ENCODE measurements at regions not wholly inside any gene's neighbourhood (a gene's known extent, or its start where the extent isn't known, plus 50 kb on each side); places are given as distances from the start of the nearest gene placed in this dataset.

DNA sequence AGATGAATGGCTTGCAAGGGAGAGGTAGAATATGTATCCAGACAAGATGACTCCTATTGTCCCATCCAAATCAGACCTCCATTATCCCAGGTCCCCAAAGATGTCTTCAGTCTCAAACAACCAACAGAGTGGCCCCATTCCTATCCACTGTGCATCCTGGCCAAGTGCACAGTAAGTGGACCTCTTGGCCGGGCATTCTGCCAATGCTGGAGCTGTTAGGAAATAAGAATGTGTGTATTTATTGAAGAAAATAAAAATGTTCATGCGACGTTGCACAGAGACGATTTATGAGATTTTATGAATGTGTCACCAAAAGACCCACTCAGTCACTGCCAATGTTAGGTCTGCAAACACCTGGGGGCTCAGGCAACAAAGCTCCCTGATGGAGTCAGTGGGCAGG lies 196.0 kb downstream of the MAFB start:
- DNase-seq (ENCODE audit: low read depth, low spot score) = no peak

DNA sequence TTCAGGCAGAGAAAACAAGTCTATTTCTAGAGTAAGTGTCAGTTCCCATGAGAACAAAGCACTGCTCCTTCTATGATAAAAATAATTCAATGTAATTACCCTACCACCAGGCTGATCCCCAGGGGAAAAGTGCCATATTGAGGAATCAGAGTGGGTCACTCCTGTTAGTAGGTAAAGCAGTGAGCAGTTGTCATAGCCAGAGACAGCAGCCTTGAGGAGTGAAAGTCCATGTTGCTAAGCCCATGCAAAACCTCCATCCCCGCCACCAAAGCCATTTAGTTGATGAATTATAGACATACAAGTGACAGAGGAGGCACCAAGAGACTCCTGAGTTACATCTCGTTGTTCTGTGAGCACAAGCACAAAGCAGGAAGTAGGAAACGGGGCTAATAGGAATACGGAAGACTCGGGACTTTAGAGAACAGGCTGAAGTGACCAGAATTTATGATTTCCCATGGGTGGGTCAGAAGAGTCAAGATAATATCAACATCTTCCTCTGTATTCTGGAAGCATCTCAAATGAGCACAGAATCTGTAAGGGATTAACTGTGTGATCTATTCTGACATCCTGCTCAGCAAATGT lies 197.9 kb downstream of the MAFB start:
- DNase-seq (ENCODE audit: low read depth, low spot score) = no peak

DNA sequence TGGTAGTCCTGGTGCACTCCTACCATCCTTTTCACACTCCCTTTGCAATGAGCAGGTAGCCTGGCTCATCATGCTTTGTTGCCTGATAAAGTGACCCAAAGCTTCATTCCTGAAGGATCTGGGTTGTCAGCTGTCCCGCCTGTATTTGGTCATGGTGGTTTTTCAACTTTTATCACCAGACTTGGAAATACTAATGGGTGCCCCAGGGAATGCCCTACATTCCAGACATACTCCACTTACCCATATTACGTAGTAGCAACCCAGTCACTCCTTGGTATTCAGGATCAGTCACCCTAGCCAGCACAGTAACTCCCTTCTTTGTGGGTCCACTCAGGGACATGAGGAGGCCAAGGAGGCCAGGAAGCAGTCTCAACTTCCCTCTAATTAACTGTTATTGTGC lies 199.2 kb downstream of the MAFB start:
- no peak for DNase-seq (ENCODE audit: low read depth, low spot score)

DNA sequence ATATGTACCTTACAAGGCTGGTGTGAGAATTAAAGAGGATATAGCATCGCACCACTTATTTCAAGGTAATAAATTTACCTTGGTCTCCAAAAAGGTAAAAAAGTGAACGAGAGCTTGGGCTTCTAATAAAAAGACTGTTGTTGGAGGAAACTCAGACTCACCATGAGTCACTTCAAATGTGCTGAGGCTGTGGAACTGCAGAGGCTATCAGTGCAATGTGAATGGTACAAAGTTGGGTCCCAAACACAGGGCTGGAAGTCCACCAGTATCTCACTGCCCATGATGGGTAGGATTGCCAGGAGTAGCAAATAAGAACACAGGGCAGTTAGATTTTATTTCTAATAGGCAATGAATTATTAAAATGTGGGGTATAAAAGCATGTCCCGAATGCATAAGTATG lies 200.6 kb downstream of the MAFB start:
- DNase-seq (ENCODE audit: low read depth, low spot score) = no peak

DNA sequence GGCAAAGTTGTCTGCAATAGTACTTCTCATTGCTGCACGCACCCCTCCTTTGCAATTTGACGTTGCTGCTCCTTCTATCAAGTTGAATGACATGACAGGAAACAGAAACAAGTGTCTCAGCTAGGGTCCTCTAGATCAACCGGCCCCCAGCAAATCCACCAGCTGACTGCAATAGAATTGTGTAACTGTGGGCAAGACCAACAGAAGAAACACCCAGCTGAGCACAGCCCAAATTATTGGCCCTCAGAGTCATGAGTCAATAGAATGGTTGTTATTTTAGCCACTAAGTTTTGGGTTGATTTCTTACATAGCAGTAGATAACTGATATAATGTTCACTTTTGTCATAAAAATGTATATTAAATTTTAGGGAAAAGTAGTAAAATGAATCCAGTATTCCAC lies 202.7 kb downstream of the MAFB start:
- no peak for DNase-seq (ENCODE audit: low read depth, low spot score)

DNA sequence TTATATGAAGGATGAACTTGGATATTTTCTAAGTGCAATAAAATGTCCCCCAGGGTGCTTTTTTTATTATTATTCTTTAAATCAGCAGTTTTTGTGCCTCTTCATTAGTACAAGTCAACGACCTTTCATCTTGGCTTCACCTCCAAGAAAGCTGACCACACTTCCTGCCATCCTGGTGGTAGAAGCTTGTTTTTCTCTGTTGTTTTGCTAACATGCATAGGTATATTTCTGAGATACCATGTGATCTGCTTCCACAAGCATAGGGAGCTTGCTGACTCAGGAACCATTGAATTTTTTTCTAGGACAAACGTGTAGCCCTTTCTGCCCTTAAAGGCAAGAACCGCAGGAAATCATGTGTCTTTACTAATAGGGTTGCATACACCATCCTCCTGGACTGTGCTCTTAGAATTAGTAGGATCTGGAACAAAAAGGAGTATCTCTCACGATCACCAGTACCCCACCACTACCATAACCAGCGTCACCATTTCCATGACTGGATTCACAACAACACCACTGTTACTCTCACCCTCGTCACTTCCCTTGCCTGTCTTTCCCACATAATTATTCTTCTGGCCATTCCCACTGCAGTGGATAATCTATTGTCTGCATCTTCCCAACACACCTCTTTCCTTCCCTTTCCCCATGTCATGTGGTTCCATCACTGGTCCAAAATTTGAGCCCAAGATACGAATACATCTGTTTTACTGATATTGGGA lies 207.1 kb downstream of the MAFB start:
- DNase-seq (ENCODE audit: low read depth, low spot score) = peak; percentile 13

DNA sequence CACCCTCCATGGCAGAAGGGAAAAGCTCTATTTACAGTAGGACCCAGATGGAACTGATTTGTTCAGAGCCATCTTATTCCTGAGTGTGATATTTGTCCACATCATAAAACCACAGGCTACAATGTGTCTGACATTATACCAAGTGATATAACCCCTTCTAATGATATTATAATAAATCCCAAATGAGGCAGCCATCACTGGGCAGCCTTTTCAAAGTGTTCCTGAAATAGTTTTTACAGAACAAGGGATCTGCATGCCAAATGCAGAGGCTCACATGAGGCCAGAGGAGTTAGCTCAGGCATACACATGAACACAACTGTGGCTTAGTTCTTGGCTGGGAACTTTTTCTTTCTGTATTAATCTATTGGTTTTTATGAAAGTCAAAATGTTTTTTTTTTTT lies 207.7 kb downstream of the MAFB start:
- no peak for DNase-seq (ENCODE audit: low read depth, low spot score)

DNA sequence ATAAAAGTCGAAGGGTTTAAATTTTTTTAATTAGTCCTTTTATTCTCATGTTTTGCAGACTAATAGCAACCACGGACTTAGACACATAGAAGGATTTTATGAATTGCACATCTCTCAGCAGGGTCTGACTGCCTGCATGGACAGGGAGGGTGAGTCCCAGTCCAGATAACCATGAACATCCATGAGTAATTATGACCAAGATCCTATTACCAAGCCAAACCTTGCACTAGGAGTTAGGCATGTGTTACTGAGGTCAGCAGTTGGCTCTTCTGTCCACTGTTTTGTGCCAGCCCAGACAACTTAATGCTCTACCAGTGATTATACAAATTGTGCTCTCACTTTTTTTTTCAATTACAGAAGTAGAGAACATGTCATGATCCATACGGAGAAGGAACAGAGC lies 211.2 kb downstream of the MAFB start:
- no peak for DNase-seq (ENCODE audit: low read depth, low spot score)

DNA sequence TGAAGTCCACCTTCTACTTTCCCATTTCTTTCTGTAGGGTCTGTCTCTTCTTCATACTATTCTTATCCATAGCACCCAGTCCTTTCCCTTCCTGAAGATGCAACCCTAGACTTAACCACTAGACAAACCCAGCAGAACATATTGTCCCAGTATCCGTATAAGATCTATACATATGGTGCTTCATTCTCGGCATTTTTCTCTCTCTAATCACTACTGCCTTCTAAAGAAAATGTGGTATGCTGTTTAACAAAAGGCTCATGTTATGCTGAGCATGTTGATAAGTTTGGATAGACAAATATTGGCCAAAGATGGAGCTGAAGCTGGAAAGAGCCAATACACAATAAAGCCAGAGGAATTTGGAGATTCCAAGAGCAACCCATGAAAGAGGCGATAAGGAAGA lies 212.6 kb downstream of the MAFB start:
- no peak for DNase-seq (ENCODE audit: low read depth, low spot score)

DNA sequence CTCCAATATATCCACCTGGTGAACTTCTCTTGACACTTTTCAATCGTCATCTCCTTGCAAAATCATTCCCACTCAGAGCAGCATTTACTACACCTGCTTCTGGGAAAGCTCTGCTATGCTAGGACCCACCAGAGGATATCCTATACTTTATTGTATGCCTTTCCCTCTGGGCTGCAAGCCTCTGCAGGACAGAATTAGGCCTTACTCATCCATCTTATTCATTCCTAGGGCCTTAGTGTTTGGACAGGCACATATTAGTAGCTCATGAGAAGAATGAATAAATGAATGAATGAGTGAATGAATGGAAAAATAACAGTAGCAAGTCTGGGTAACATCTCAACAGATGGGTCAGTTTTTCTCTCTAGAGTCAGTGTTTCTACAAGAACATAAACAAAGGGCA lies 216.1 kb downstream of the MAFB start:
- no peak for DNase-seq (ENCODE audit: low read depth, low spot score)

DNA sequence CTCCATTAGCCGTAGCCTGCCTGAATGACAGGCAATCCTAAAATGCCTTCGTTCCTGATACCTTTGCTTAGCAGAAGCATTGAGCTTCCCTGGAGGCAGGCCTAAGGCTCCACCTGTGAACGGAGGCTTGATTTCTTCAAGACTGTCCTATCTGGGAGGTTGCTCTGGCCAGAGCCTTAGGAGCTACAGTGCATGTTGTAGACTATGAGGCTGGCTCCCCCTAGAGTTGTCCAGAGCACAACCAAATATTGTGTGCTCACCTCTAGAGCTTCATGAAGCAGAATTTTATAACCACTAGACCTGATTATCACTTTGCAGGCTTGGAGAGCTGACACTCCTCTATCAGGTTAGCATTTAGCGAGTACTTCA lies 217.8 kb downstream of the MAFB start:
- no peak for DNase-seq (ENCODE audit: low read depth, low spot score)

DNA sequence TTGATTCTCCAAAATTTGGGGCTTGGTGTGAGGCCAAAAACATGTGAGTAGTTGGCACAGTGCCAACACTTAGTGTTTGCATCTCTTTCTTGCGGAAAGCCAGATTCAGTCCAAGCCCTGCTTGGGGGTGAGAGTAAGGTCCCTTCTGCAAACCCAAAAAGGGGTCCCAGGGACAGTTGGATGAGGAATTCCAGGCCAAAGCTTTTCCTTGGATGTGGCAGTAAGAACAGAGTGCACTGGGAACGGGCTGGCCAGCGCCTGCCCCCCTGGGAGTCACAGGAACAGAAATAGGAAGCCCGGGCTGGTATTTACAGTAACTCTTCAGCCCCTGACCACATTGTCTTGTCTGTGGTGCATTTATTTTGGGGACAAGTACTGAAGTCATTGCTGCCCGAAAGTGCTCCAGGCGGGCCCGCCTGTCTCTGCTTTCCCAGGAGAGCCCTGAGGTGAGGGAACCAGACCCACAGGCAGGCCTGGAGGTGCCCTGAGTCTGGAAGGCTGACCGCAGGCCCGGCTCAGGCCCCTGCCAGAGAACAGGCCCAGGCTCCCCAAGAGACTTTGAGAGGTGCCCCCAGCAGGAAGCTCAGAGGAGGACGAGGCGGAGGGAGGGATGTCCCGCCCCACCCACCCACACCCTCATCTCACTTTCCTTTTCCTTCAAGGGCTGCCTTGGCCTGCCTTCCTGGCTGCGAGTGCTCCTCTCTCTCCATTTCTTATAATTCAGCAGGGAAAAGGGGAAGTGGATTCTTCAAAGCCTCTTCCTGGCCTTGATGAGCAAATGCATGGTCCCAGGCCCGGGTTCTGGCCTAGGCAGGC lies 218.4 kb downstream of the MAFB start:
- no peak for DNase-seq (ENCODE audit: low read depth, low spot score)

DNA sequence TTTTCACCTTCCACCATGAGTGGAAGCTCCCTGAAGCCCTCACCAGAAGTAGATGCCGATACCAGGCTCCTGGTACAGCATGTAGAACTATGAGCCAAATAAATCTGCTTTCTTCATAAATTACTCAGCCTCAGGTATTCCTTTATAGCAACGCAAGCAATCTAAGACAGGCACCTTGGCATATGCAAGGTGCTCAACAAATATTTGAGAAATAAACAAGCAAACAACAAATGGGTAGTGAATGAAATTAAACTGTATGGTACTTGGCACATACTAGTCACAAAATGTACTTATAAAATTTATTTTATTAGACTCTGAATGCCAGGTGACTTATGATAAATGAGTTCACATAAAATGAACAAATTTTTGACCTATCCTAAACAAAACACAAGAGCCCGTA lies 220.3 kb downstream of the MAFB start:
- no peak for DNase-seq (ENCODE audit: low read depth, low spot score)

DNA sequence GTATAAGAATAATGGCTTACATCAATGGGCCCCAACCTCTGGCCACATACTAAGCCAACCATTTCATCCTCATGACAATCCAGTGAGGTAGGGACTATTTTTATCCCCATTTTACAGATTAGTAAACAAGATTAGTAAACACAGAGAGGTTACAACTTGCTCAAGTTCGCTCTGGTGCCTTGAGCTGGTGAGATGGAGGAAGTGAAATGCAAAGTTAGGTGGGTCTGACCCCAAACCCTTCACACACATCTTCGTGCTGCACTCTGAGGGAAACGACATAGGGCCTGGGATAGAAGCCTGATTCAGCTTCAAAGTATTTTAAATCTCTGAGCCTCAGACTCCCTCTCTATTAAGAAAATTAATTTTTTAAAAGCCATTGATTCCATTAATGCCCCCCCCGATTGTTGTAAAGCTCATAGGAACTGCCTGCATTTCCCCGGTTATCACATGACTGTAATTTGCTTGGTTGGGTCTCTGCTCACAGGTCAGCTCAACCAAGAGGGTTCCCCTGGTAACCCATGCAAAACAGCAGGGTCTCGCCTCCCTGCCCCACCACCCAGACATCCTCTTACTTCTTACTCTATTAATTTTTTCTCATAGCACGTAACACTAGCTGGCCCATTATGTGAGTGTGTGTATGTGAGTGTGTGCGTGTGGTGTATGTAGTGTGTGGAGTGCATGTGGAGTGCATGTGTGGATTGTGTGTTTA lies 221.2 kb downstream of the MAFB start:
- no peak for DNase-seq (ENCODE audit: low read depth, low spot score)

DNA sequence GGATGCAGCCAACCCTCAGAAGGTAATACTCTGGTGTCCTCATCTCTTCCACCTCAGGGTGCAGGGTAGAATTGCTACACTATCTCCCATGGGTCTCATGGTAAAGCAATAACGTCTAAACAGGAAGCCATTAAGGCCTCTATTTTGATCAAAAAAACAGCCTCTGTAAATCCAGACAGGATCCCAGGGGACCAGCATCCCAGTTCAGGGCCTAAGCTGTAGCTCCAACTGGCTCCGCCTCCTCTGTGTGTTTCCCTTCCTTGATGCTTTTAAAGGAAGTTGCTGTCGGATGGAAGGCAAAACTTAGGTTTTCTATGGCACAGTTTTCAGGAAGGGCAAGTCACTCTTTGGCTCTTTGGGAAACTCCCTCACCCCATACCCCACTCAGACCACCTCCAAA lies 222.0 kb downstream of the MAFB start:
- DNase-seq (ENCODE audit: low read depth, low spot score) = no peak

DNA sequence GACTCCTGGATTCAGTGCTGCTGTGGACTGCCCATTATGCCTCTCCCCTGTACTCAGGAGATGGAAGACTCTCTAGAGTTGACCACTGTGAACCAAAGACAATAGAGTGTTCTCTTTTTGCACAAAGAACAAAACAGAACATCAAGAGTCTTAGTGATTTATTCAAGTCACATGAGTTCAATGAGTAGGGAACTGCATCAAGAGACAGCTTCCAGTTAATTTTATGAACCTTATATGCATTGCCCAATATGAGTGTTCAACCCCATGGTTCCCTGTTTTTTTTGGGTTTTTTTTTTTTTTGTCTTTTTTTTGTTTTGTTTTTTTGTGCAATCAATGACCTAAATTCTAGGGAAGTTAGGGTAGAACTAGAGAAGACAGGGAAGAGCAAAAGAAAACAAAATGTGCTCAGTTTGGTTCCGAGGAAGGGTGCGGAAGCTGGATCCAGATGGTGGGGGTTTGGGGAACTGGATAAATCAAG lies 224.3 kb downstream of the MAFB start:
- DNase-seq (ENCODE audit: low read depth, low spot score) = no peak

DNA sequence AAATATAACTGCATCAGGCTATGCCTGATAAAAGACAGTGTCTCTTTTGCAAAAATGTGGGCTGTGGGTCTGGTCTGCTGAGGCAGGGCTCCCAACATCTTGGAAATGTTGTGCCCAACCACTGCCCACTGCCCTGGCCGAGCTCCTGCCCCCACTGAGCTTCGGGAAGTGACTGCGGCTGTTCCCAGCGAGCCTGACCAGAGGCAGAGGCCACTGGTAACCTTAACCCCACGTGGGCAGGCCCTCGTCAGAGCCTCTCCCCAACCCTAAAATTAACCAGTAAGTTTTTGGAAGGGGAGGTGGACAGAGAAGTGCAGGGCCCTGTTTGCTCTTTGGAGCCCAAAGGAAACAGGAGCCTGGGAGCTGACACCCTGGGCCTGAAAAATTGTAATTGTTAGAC lies 225.9 kb downstream of the MAFB start:
- no peak for DNase-seq (ENCODE audit: low read depth, low spot score)

DNA sequence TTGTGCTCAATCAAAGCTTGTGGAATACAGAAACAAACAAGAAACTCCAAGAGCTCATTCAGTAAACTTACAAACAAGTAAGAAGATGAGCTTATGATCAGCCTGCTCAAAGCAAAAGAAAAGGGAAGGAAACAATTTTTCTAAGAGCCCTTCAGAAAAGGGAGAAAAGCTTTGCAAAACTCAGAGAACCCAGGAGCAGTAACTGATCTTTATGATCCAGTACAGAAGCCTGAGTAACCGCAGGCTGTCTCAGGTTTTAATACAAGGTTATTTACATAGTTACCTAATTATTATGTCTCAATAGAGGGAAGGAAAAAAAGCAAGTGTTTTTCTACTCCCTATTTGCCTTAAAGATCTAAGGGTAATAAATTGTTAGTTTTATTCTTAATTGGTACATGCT lies 226.5 kb downstream of the MAFB start:
- DNase-seq (ENCODE audit: low read depth, low spot score) = no peak

DNA sequence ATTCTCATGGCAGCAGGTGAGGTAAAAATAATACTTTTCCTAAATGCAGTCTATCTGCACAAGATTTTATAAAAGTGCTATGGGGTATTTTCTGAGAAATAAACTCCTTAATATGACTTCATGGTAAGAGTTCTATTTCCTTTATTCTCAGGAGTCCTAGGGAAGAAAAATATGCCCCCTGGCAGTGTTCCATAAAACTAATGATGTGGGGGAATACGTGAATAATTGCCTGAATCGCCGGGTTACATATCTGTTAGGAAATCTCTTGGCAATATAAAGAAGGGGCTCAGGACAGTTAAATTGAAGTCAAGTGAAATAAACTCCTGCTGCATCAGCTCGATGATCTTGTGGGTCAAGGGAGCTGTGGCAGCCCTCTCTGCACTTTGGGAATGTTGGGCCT lies 229.7 kb downstream of the MAFB start:
- no peak for DNase-seq (ENCODE audit: low read depth, low spot score)

DNA sequence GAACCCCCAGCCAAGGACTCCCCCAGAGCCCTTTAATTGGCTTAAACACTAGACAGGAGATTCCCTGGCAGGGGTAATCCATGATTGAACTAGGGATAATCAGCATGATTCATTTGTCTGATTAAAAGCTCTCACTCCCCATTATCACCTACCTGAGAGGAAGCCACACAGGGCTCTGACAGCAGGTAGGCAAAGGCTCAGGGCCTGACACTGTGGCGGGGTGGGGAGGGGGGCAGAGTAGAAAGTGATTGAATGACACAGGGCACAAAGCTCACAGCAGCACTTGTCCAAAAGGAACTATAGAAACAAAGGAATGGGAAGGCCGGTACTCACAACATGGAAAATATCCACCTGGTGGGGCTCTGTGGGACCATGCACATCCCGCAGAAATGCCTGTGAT lies 231.6 kb downstream of the MAFB start:
- DNase-seq (ENCODE audit: low read depth, low spot score) = no peak

DNA sequence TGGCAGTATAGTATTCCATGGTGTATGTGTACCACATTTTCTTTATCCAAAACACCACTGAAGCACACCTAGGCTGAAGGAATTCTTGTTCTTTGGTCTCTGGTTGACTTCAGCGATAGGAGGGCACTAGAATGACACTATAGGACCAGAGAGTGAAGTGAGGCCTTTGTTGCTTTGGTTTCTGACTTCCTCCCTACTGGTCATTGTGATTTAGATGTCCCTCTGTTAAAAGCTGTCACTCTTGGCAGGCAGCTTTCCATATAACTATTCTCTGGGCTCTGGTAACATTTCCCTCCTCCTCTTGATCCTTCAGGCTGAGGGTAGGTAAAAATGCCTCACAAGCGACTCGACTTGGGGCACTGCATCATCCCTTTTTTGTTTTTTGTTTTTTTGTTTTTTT lies 236.3 kb downstream of the MAFB start:
- no peak for DNase-seq (ENCODE audit: low read depth, low spot score)

DNA sequence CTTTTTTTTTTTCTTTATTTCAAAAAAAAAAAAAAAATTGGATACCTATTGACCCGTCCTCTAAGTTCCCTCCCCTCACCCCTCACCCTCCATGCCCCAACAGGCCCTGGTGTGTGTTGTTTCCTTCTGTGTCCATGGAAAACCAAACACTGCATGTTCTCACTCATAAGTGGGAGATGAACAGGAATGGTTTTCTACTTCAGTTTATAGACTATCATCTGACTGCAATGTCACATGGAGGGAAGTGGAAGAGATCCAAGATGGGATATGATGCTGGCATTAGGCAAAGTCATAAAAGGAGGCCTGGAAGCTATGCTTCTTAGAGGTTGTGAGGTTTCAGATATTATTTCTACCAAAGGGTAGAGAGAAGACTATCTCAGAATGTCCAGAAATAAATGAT lies 237.5 kb downstream of the MAFB start:
- DNase-seq (ENCODE audit: low read depth, low spot score) = no peak
